ENCODE measurements at regions not wholly inside any gene's neighbourhood (a gene's known extent, or its start where the extent isn't known, plus 50 kb on each side); places are given as distances from the start of the nearest gene placed in this dataset.
"Not testable (repeated sequence)": the region's sequence is repeated elsewhere in the genome, so short reads cannot be mapped to it uniquely, and the experiment has no call there.

- no CpG with 5 or more reads among the region's 3 CpGs for WGBS, 10 experiments
- H3K4me1 ChIP-seq (replicated peaks in 1 of 2); in situ Hi-C loops (cut with MboI; ENCODE audit: low pct_unique_long_range_greater_than_20kb in 2 of 9, low sequenced_read_pairs in 9 of 9, unreplicated experiment in 9 of 9); H3K4me3 ChIP-seq; H3K27ac ChIP-seq: not testable (repeated sequence)
- peak in 5 of 8 experiments; percentile 41 to 66 (median 57) for ATAC-seq (replicated peaks in 6 of 8)
Measured at GRCh38 chr10:45902324-45902723, 55.0 kb upstream of the AGAP4 start.

DNA sequence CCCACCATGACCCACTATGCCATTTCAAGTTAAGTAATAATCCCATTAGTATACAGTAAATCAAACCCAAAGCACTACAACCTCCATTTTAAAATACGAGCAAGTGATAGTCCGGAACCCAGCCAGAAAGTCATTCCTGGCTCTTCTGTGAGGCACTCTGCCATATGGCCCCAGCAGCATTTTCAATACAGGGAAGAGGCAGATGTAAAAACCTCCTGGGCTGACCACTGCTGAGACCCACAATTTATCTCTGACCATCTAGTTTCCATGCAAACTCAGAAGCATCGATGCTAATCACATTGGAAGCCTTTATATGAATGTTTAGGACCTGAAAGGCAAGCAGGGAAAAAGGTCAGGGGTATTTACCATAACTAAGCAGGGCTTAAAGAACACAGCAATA lies 56.3 kb upstream of the AGAP4 start:
- peak in 5 of 8 experiments; percentile 78 to 89 (median 84) for ATAC-seq (replicated peaks in 6 of 8)
- in situ Hi-C loops (cut with MboI; ENCODE audit: low pct_unique_long_range_greater_than_20kb in 2 of 9, low sequenced_read_pairs in 9 of 9, unreplicated experiment in 9 of 9); H3K27ac ChIP-seq; H3K4me1 ChIP-seq (replicated peaks in 1 of 2); H3K4me3 ChIP-seq: not testable (repeated sequence)
- WGBS, 10 experiments, result no CpG with 5 or more reads among the region's 3 CpGs

GRCh38 chr10:45904070-45904469 lies 56.8 kb upstream of the AGAP4 start:
- H3K4me3 ChIP-seq, result not testable (repeated sequence)
- WGBS, 10 experiments, result no CpG with 5 or more reads among the region's 2 CpGs

GRCh38 chr10:45913205-45913604 lies 59.1 kb upstream of the TIMM23 start:
- ATAC-seq (replicated peaks in 6 of 8); H3K4me1 ChIP-seq (replicated peaks in 1 of 2); H3K27ac ChIP-seq; in situ Hi-C loops (cut with MboI; ENCODE audit: low pct_unique_long_range_greater_than_20kb in 2 of 9, low sequenced_read_pairs in 9 of 9, unreplicated experiment in 9 of 9); H3K4me3 ChIP-seq: not testable (repeated sequence)
- 0% methylated on average over 1 of the region's 3 CpGs; no CpG with 5 or more reads in 9 of the 10 experiments for WGBS, 10 experiments

More at GRCh38 chr10:45904070-45904469, 56.8 kb upstream of the AGAP4 start:
- H3K27ac ChIP-seq; H3K4me1 ChIP-seq (replicated peaks in 1 of 2); in situ Hi-C loops (cut with MboI; ENCODE audit: low pct_unique_long_range_greater_than_20kb in 2 of 9, low sequenced_read_pairs in 9 of 9, unreplicated experiment in 9 of 9): not testable (repeated sequence)
- peak in 2 of 8 experiments; percentile 5 to 11 for ATAC-seq (replicated peaks in 6 of 8)

- H3K4me1 ChIP-seq (replicated peaks in 1 of 2); H3K4me3 ChIP-seq; in situ Hi-C loops (cut with MboI; ENCODE audit: low pct_unique_long_range_greater_than_20kb in 2 of 9, low sequenced_read_pairs in 9 of 9, unreplicated experiment in 9 of 9); H3K27ac ChIP-seq: not testable (repeated sequence)
- no CpG with 5 or more reads among the region's 3 CpGs for WGBS, 10 experiments
- peak in 5 of 8 experiments; percentile 27 to 70 (median 61) for ATAC-seq (replicated peaks in 6 of 8)
Measured at GRCh38 chr10:45914740-45915139, 57.5 kb upstream of the TIMM23 start.

- H3K4me1 ChIP-seq (replicated peaks in 1 of 2); ATAC-seq (replicated peaks in 6 of 8); H3K27ac ChIP-seq; H3K4me3 ChIP-seq; in situ Hi-C loops (cut with MboI; ENCODE audit: low pct_unique_long_range_greater_than_20kb in 2 of 9, low sequenced_read_pairs in 9 of 9, unreplicated experiment in 9 of 9): not testable (repeated sequence)
- WGBS, 10 experiments, result no CpG with 5 or more reads among the region's 2 CpGs
Measured at GRCh38 chr10:45915617-45916016, 56.7 kb upstream of the TIMM23 start.

DNA sequence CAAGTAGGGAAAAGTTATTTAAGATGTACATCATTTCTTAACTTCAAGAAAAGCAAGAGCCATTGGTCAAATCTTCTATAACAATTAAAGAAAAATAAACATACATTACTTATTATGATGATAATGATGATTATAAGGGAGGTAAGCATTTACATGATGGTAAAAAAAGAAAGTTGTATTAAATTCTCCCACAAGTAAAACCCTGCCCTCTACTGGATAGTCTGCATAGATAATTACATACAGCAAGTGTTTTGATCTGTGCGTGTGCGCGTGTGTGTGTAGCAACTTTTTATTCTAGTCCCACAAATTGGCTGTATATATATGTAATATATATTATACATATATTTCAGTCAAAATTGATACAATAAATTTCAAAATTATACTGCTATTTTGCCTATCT lies 51.4 kb upstream of the TIMM23 start:
- H3K27ac ChIP-seq; ATAC-seq (replicated peaks in 6 of 8); in situ Hi-C loops (cut with MboI; ENCODE audit: low pct_unique_long_range_greater_than_20kb in 2 of 9, low sequenced_read_pairs in 9 of 9, unreplicated experiment in 9 of 9); H3K4me3 ChIP-seq; H3K4me1 ChIP-seq (replicated peaks in 1 of 2): not testable (repeated sequence)
- WGBS, 10 experiments, result no CpG with 5 or more reads among the region's 3 CpGs

All from motor neuron (in vitro differentiated cells).